Mononuclear cell (primary cell): ENCODE measurements at regions not wholly inside any gene's neighbourhood (a gene's known extent, or its start where the extent isn't known, plus 50 kb on each side); places are given as distances from the start of the nearest gene placed in this dataset.
"Not testable (repeated sequence)": the region's sequence is repeated elsewhere in the genome, so short reads cannot be mapped to it uniquely, and the experiment has no call there.

Experiments
- H3K27me3 ChIP-seq: 2 replicates; pipeline ENCODE4 v1.6.0; 2011; ENCODE audit warnings: low read length, control low read depth; ENCODE audit not compliant: insufficient read depth
- H3K4me1 ChIP-seq: 2 replicates; pipeline ENCODE4 v1.5.1; 2011; ENCODE audit warnings: mild to moderate bottlenecking, low read length, control low read depth; ENCODE audit not compliant: insufficient read depth
- H3K4me3 ChIP-seq: 2 replicates; pipeline ENCODE4 v1.5.1; 2011; ENCODE audit warnings: mild to moderate bottlenecking, low read length, moderate library complexity
- H3K9me3 ChIP-seq: 2 replicates; pipeline ENCODE4 v1.5.1; 2011; ENCODE audit warnings: low read depth, mild to moderate bottlenecking, control low read depth, low read length

DNA sequence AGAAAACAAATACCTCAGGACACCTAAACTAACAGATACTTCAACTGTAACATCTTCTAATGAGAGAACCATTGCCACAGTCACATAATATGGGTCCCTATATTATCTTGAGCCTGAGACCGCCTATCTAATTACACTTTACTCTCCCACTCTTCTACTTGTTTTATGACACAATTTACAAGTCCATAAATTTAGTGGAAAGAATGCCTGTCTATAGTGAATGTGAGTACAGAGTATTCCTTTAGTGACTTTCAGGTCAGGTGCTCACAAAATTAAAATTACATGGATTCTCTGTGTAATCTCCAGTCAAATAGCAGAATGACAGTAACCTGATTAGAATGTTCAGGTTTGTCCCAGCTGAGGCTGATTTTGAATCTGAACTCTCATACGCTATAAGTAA is 624.1 kb downstream of the PKHD1 start:
- H3K9me3 ChIP-seq, result no peaks in the 10 kb centered on the region
- no peaks in the 10 kb centered on the region for H3K27me3 ChIP-seq
- H3K4me1 ChIP-seq, result no peaks in the 10 kb centered on the region
- no peak overlapping the region for H3K4me3 ChIP-seq

DNA sequence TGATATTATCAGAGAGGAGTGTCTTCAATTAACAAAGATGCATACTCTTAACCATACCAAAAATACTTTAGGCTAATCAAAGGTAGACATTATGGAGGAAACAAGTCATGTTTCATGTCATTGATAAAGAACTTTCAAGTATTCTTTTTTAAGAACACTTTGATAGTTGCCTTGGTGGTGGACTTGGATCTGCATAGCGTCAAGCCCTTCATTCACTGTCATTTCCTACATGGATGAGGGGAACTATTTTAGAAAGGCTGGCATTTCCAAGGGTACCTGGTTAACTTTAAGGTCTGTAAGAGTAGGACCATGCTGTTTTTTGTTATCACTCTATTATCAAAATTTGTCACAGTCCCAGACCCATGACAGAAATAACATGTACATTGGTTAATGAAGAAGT is 622.5 kb downstream of the PKHD1 start:
- Histone ChIP-seq H3K4me1 (no peaks in the 10 kb centered on the region), H3K4me3 (no peak overlapping the region), H3K9me3 (no peaks in the 10 kb centered on the region), H3K27me3 (no peaks in the 10 kb centered on the region)

DNA sequence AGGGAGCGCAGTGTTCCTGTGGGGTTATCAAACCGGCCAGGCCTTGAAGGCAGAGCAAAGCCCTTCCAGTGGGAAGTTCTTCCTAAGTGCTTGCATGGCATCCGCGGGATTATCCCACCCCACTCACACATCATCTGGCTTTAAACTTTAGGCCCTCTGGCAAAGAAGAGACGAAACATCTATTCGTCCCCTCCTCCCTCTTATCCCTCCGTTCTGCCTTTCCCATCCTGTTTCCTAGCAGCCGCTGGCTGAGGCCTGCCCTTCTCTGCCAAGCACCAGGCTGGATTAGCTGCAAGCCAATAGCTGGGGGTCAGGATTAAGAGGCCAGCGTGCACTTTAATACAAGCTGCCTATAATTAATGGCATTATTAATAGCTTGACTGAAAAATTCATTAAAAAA is 621.0 kb downstream of the PKHD1 start:
- H3K4me3 ChIP-seq, result no peak overlapping the region
- H3K27me3 ChIP-seq, result no peaks in the 10 kb centered on the region
- H3K4me1 ChIP-seq, result no peaks in the 10 kb centered on the region
- H3K9me3 ChIP-seq, result no peaks in the 10 kb centered on the region

DNA sequence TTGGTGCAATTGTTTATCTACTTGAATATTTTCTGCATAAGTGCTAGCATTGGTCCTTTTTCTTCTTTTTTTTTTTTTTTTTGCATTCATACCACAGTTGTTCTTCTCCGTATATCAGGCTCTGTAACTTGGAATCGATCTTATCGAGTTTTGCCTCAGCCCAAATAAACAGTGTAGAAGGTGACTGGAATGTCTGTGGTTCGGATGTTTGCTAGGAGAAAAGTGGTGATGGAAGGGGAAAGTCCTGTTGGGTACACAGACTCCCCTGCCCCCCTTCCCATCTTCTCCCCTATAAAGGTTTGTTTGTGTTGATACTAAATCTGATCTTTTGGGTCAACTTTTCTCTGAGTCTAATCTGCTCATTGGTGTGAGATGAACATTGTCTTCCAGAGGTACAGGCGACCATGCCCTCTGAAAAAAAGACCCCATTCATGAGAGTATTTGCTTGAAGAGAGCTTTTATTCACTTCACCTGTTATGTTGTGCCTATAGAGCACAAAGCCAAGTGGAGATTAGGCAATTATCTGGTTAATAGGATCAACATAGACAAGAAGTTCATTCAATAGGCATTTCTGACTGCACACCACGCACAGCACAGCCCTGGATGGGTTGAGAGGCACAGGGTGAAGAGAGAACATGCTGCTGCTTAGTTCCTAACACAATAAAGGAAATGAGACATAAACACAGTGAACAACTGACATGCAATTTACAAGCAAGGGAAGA is 620.0 kb downstream of the PKHD1 start:
- no peaks in the 10 kb centered on the region for H3K4me1 ChIP-seq
- no peaks in the 10 kb centered on the region for H3K9me3 ChIP-seq
- no peak overlapping the region for H3K4me3 ChIP-seq
- no peaks in the 10 kb centered on the region for H3K27me3 ChIP-seq

DNA sequence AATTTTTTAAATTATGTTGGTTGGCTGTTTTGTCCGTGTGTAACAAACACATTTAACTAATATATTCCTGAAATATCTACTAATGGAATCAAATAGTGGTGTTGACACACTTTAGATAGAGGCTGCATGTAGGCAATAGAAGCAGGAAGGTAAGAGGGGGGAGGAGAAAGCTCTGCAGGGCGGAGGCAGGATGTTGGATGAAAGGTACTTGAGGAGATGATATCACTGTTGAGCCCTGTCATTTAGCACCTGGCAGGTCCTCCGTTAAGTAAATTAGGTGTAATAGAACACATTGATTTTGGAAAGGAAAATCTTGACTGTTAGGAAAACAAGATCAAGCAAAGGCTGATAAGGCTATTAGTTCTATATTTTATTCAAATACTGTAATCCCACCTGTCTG is 618.7 kb downstream of the PKHD1 start:
- Histone ChIP-seq H3K4me3 (no peak overlapping the region), H3K27me3 (no peaks in the 10 kb centered on the region), H3K4me1 (no peaks in the 10 kb centered on the region), H3K9me3 (no peaks in the 10 kb centered on the region)

- H3K27me3 ChIP-seq, result no peaks in the 10 kb centered on the region
These were observed 614.5 kb downstream of the PKHD1 start for GRCh38 chr6:51472745-51473487.

GRCh38 chr6:51474022-51474975 is 613.1 kb downstream of the PKHD1 start:
- no peaks in the 10 kb centered on the region for H3K27me3 ChIP-seq
- no peak overlapping the region for H3K4me3 ChIP-seq
- no peaks in the 10 kb centered on the region for H3K4me1 ChIP-seq
- H3K9me3 ChIP-seq, result no peaks in the 10 kb centered on the region

More at GRCh38 chr6:51472745-51473487, 614.5 kb downstream of the PKHD1 start:
- Histone ChIP-seq H3K9me3 (no peaks in the 10 kb centered on the region), H3K4me1 (no peaks in the 10 kb centered on the region), H3K4me3 (no peak overlapping the region)

- H3K4me3 ChIP-seq, result no peak overlapping the region
- no peaks in the 10 kb centered on the region for H3K27me3 ChIP-seq
- no peaks in the 10 kb centered on the region for H3K9me3 ChIP-seq
- no peaks in the 10 kb centered on the region for H3K4me1 ChIP-seq
These were observed 609.6 kb downstream of the PKHD1 start for GRCh38 chr6:51477711-51478311.

DNA sequence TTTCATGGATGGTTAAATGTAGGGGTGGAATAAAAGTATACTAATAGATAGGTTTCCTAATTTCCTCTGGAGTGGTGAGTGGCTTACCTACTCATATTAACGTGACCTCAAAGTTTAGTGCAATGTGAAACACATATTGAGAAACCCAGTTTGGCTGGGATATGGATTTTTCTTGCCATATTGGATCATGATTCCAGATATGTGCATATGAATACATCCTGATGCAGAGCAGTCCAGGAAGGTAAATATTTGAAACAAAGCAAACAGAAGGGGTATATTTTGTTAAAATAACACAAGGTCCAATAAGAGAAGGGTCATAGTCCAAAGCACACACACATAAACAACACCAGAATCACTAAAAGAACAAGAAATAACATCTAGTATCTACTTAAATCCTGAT is 608.1 kb downstream of the PKHD1 start:
- H3K9me3 ChIP-seq, result no peaks in the 10 kb centered on the region
- H3K4me1 ChIP-seq, result no peaks in the 10 kb centered on the region
- no peak overlapping the region for H3K4me3 ChIP-seq
- H3K27me3 ChIP-seq, result no peaks in the 10 kb centered on the region

- no peaks in the 10 kb centered on the region for H3K9me3 ChIP-seq
- no peaks in the 10 kb centered on the region for H3K4me1 ChIP-seq
- H3K4me3 ChIP-seq, result no peak overlapping the region
- H3K27me3 ChIP-seq, result no peaks in the 10 kb centered on the region
These were observed 607.4 kb downstream of the PKHD1 start for GRCh38 chr6:51480040-51480439.

DNA sequence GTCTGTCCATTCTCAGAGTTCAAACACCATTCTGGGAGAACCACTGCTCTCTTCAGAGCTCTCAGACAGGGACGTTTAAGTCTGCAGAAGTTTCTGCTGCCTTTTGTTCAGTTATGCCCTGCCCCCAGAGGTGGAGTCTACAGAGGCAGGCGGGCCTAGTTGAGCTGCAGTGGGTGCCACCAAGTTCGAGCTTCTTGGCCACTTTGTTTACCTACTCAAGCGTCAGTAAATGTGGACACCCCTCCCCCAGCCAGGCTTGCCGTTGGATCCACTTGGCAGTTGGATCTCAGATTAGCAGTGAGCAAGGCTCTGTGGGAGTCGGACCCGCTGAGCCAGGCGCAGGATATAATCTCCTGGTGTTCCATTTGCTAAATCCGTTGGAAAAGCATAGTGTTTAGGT is 601.5 kb downstream of the PKHD1 start:
- not testable (repeated sequence) for H3K4me3 ChIP-seq, H3K4me1 ChIP-seq, H3K27me3 ChIP-seq

DNA sequence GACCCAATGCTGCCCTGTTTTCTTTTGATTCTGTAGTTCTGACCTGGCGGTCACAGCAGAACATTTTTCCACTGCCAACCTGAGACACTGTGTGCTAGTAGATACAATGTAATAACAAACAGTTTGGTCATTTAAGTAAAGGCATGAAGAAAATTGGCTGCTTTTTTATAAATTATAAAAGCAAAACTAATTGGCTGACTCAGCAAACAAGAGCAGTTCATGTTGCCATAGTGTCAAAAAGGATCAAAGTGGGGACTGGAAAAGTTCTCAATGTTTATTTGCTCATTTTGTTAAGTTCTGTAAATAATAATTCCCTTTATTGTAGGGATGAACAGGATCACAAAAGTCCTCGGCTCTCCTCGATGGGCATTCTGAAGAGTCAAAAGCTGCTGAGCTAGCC is 599.5 kb downstream of the PKHD1 start:
- Histone ChIP-seq H3K4me3 (no peak overlapping the region), H3K27me3 (no peaks in the 10 kb centered on the region), H3K4me1 (no peaks in the 10 kb centered on the region), H3K9me3 (no peaks in the 10 kb centered on the region)

More for the DNA sequence above, 601.5 kb downstream of the PKHD1 start:
- not testable (repeated sequence) for H3K9me3 ChIP-seq

GRCh38 chr6:51489133-51489532 is 598.3 kb downstream of the PKHD1 start:
- H3K4me1 ChIP-seq, result no peaks in the 10 kb centered on the region
- H3K4me3 ChIP-seq, result no peak overlapping the region
- H3K27me3 ChIP-seq, result no peaks in the 10 kb centered on the region
- H3K9me3 ChIP-seq, result no peaks in the 10 kb centered on the region

DNA sequence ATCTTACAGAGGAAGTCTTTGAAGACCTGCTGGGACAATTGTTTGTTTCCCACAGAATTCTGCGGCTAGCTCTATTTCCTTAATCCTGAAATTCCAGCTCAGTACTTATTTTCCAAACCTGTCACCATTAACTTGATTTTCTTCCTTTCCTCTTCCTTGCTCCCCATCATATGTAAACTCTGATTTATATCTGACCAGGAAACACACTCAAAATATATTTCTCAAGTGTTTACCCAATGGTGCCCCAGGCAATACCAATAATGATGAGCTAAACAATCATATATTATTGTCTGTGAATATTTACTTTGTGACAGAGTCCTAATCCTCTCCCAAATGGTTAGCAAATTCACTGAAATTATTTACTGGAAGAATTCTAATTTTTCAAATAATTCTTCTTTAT is 597.3 kb downstream of the PKHD1 start:
- Histone ChIP-seq H3K27me3 (no peaks in the 10 kb centered on the region), H3K9me3 (no peaks in the 10 kb centered on the region), H3K4me1 (no peaks in the 10 kb centered on the region), H3K4me3 (no peak overlapping the region)

- H3K4me1 ChIP-seq, result no peaks in the 10 kb centered on the region
- no peaks in the 10 kb centered on the region for H3K9me3 ChIP-seq
- H3K27me3 ChIP-seq, result no peaks in the 10 kb centered on the region
- no peak overlapping the region for H3K4me3 ChIP-seq
These were observed 593.1 kb downstream of the PKHD1 start for GRCh38 chr6:51494342-51494741.
